HL-60 (cell line): ENCODE measurements at regions not wholly inside any gene's neighbourhood (a gene's known extent, or its start where the extent isn't known, plus 50 kb on each side); places are given as distances from the start of the nearest gene placed in this dataset.

Experiments used
- DNase-seq, 2 experiments: peaks; one replicate each; pipeline ENCODE4 v3.0.0-alpha.2; 2010 to 2020; ENCODE audit warnings: low read depth in 1 of 2, low spot score in 1 of 2
- H3K27ac ChIP-seq: fragments of 250-450 bp; sonication (Bioruptor Pico); replicated peaks from 2 replicates; pipeline ENCODE4 v1.5.1; 2020; ENCODE audit warnings: mild to moderate bottlenecking, moderate library complexity
- H3K27me3 ChIP-seq: fragments of 250-450 bp; sonication (Bioruptor Pico); 2 replicates; pipeline ENCODE4 v1.5.1; 2021; ENCODE audit warnings: mild to moderate bottlenecking, moderate library complexity; ENCODE audit not compliant: insufficient read depth, poor library complexity, severe bottlenecking
- H3K4me3 ChIP-seq: replicated peaks from 2 replicates; pipeline ENCODE4 v1.5.1; 2011; ENCODE audit warnings: mild to moderate bottlenecking, control low read depth, low read length; ENCODE audit not compliant: insufficient read depth
- GABPA ChIP-seq: IDR thresholded peaks from 2 replicates; pipeline ENCODE4 v1.6.1; 2012; ENCODE audit warnings: low read depth
- POLR2AphosphoS5 ChIP-seq: IDR thresholded peaks from 2 replicates; pipeline ENCODE4 v1.6.1; 2012; ENCODE audit warnings: low read depth
- SPI1 ChIP-seq: IDR thresholded peaks from 2 replicates; pipeline ENCODE4 v1.6.1; 2012; ENCODE audit warnings: low read depth, mild to moderate bottlenecking, borderline replicate concordance
- TF ChIP-seq, protein P1 (sequence below): IDR thresholded peaks from one replicate; pipeline ENCODE4 v1.5.1; 2011; ENCODE audit warnings: low read length, control low read depth, inconsistent platforms; ENCODE audit not compliant: insufficient read depth
- TF ChIP-seq, protein P2 (sequence below): IDR thresholded peaks from 2 replicates; pipeline ENCODE4 v1.6.1; 2012; ENCODE audit warnings: low read depth; ENCODE audit not compliant: insufficient replicate concordance

DNA sequence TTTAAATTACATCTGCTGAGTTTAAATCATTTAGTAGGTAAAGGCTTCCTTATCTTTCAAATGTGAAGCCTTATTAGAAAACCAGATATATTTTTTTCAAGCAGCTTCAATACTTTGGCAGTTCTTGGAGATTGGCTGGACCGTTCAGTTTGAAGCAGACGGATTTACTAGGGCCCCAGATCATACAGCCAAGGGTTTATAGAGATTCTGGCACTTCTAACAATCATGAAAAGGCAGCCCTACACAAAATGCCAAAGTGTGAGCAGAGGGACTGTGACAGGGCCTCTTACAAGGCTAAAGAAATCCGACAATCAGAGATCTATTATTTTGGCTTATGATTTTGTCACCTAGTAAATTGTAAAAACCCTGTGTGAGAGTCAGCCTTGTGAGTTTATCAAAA is 162.8 kb upstream of the SLC38A2 start:
- no peak overlapping the region for H3K27ac ChIP-seq
- TF ChIP-seq, protein P1, sequence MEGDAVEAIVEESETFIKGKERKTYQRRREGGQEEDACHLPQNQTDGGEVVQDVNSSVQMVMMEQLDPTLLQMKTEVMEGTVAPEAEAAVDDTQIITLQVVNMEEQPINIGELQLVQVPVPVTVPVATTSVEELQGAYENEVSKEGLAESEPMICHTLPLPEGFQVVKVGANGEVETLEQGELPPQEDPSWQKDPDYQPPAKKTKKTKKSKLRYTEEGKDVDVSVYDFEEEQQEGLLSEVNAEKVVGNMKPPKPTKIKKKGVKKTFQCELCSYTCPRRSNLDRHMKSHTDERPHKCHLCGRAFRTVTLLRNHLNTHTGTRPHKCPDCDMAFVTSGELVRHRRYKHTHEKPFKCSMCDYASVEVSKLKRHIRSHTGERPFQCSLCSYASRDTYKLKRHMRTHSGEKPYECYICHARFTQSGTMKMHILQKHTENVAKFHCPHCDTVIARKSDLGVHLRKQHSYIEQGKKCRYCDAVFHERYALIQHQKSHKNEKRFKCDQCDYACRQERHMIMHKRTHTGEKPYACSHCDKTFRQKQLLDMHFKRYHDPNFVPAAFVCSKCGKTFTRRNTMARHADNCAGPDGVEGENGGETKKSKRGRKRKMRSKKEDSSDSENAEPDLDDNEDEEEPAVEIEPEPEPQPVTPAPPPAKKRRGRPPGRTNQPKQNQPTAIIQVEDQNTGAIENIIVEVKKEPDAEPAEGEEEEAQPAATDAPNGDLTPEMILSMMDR: no peak
- TF ChIP-seq GABPA (no peak), POLR2AphosphoS5 (no peak), SPI1 (no peak)
- TF ChIP-seq, protein P2, sequence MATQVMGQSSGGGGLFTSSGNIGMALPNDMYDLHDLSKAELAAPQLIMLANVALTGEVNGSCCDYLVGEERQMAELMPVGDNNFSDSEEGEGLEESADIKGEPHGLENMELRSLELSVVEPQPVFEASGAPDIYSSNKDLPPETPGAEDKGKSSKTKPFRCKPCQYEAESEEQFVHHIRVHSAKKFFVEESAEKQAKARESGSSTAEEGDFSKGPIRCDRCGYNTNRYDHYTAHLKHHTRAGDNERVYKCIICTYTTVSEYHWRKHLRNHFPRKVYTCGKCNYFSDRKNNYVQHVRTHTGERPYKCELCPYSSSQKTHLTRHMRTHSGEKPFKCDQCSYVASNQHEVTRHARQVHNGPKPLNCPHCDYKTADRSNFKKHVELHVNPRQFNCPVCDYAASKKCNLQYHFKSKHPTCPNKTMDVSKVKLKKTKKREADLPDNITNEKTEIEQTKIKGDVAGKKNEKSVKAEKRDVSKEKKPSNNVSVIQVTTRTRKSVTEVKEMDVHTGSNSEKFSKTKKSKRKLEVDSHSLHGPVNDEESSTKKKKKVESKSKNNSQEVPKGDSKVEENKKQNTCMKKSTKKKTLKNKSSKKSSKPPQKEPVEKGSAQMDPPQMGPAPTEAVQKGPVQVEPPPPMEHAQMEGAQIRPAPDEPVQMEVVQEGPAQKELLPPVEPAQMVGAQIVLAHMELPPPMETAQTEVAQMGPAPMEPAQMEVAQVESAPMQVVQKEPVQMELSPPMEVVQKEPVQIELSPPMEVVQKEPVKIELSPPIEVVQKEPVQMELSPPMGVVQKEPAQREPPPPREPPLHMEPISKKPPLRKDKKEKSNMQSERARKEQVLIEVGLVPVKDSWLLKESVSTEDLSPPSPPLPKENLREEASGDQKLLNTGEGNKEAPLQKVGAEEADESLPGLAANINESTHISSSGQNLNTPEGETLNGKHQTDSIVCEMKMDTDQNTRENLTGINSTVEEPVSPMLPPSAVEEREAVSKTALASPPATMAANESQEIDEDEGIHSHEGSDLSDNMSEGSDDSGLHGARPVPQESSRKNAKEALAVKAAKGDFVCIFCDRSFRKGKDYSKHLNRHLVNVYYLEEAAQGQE: no peak
- no peak overlapping the region for H3K4me3 ChIP-seq

DNA sequence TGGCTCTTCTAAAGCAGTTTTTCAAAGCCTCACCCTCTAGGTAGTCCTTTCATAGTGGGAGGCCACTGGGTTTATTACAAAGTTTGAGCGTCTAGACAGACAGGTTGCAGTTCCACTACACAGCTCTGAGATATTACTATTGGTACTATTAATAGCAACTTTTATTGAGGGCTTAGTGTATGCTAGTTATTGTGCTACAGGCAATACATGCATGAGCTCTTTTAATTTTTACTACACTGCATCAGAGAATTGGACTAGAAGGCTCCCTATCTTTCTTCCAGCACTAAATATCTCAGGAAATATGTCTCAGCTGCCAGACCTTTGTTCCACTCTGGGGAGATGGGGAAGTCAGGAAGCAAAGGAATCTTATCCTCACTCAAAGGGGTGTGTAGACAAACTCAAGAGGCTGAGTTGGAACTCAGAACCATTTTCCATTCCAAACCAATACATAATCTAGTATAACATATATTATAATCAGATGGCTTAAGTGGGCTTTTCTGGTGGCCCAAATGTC is 161.8 kb upstream of the SLC38A2 start:
- Histone ChIP-seq H3K27me3 (no peaks in the 10 kb centered on the region), H3K27ac (no peak overlapping the region), H3K4me3 (no peak overlapping the region)
- TF ChIP-seq POLR2AphosphoS5 (no peak), SPI1 (no peak), GABPA (no peak)
- TF ChIP-seq, protein P1: no peak
- TF ChIP-seq, protein P2: no peak
- no peak for DNase-seq

More for the DNA sequence above, 162.8 kb upstream of the SLC38A2 start:
- H3K27me3 ChIP-seq: no peaks in the 10 kb centered on the region
- no peak for DNase-seq

DNA sequence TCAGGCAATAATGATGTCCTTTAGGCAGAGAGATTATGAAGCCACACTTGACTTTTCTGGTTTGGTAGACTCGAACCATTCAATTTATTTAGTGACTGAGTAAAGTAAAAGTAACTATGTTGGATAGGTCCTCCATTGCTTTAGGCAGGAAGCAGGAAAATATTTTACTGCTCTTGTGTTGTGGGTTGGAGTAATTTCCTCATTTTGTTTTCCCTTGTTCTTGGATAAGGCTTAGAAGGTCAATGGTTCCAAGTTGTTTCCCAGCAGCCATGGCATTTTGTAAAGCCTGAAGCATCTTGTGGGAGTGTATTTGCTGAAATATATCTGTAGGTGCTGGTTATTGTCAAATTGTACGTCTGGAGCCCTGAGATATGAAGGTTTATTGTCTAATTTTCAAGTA is 161.2 kb upstream of the SLC38A2 start:
- Histone ChIP-seq H3K4me3 (no peak overlapping the region), H3K27me3 (no peaks in the 10 kb centered on the region), H3K27ac (no peak overlapping the region)
- no peak for TF ChIP-seq GABPA
- TF ChIP-seq, protein P1: no peak
- TF ChIP-seq POLR2AphosphoS5: no peak
- TF ChIP-seq, protein P2: no peak
- TF ChIP-seq SPI1: no peak
- DNase-seq: no peak
